Vagina (tissue), 2 donors: ENCODE measurements at regions not wholly inside any gene's neighbourhood (a gene's known extent, or its start where the extent isn't known, plus 50 kb on each side); places are given as distances from the start of the nearest gene placed in this dataset.

Experiments used
- CTCF ChIP-seq, 3 experiments: fragments of 450-650 bp in 2 of 3; fragments of 200-600 bp in 1 of 3; sonication (generic) in 1 of 3; IDR thresholded peaks; one replicate each; pipeline ENCODE4 v1.5.1; 2017 to 2019; ENCODE audit warnings: antibody characterized with exemption in 3 of 3, mild to moderate bottlenecking in 2 of 3, moderate library complexity in 2 of 3
- POLR2A ChIP-seq, 2 donors: fragments of 450-650 bp; IDR thresholded peaks; one replicate each; pipeline ENCODE4 v1.6.1; 2017; ENCODE audit warnings: antibody characterized with exemption in 2 of 2, mild to moderate bottlenecking in 2 of 2, moderate library complexity in 2 of 2

- TF ChIP-seq CTCF (IDR thresholded peaks at IDR 0.05) (no peak), POLR2A (IDR thresholded peaks at IDR 0.05) (no peak)
These were observed 297.3 kb upstream of the JAG1 start for GRCh38 chr20:10971096-10971495.
